Liver (tissue), 3 donors: ENCODE measurements at regions not wholly inside any gene's neighbourhood (a gene's known extent, or its start where the extent isn't known, plus 50 kb on each side); places are given as distances from the start of the nearest gene placed in this dataset.

Experiments used
- FOXA1 ChIP-seq: IDR thresholded peaks from 2 replicates; pipeline ENCODE4 v1.6.1; 2016; ENCODE audit warnings: antibody characterized with exemption
- FOXA2 ChIP-seq: IDR thresholded peaks from 2 replicates; pipeline ENCODE4 v1.6.1; 2016; ENCODE audit warnings: antibody characterized with exemption
- HNF4A ChIP-seq, 2 donors: conservative IDR thresholded peaks; 2 replicates each; pipeline ENCODE4 v1.6.1; 2016; ENCODE audit warnings: antibody characterized with exemption in 2 of 2, mild to moderate bottlenecking in 2 of 2
- HNF4G ChIP-seq: IDR thresholded peaks from 2 replicates; pipeline ENCODE4 v1.6.1; 2016; ENCODE audit warnings: antibody characterized with exemption
- RAD21 ChIP-seq, 2 donors: IDR thresholded peaks; 2 replicates each; pipeline ENCODE4 v1.6.1; 2016; ENCODE audit warnings: antibody characterized with exemption in 2 of 2, mild to moderate bottlenecking in 2 of 2
- RXRA ChIP-seq, 2 donors: IDR thresholded peaks; 2 replicates each; pipeline ENCODE4 v1.6.1; 2017 to 2018; ENCODE audit warnings: antibody characterized with exemption in 2 of 2, mild to moderate bottlenecking in 1 of 2
- SP1 ChIP-seq: IDR thresholded peaks from 2 replicates; pipeline ENCODE4 v1.6.1; 2018; ENCODE audit warnings: antibody characterized with exemption, mild to moderate bottlenecking
- TAF1 ChIP-seq: conservative IDR thresholded peaks from 2 replicates; pipeline ENCODE4 v1.6.1; 2016; ENCODE audit warnings: antibody characterized with exemption, mild to moderate bottlenecking
- YY1 ChIP-seq: IDR thresholded peaks from 2 replicates; pipeline ENCODE4 v1.6.1; 2016; ENCODE audit warnings: antibody characterized with exemption, mild to moderate bottlenecking
- TF ChIP-seq, protein P1 (sequence below): fragments of 150-350 bp; IDR thresholded peaks from 2 replicates; pipeline ENCODE4 v1.5.1; 2017; ENCODE audit warnings: improper control_type of control experiment, low read depth, low read length; ENCODE audit not compliant: missing input control
- TF ChIP-seq, protein P2 (sequence below): IDR thresholded peaks from 2 replicates; pipeline ENCODE4 v1.6.1; 2016; ENCODE audit warnings: antibody characterized with exemption
- TF ChIP-seq, protein P3 (sequence below): IDR thresholded peaks from 2 replicates; pipeline ENCODE4 v1.6.1; 2016; ENCODE audit warnings: antibody characterized with exemption
- TF ChIP-seq, protein P4 (sequence below): IDR thresholded peaks from 2 replicates; pipeline ENCODE4 v1.6.1; 2016; ENCODE audit warnings: antibody characterized with exemption
- TF ChIP-seq, protein P5 (sequence below): IDR thresholded peaks from 2 replicates; pipeline ENCODE4 v1.6.1; 2016; ENCODE audit warnings: antibody characterized with exemption, mild to moderate bottlenecking
- donor health status: healthy.
- donor health status: healthy.

DNA sequence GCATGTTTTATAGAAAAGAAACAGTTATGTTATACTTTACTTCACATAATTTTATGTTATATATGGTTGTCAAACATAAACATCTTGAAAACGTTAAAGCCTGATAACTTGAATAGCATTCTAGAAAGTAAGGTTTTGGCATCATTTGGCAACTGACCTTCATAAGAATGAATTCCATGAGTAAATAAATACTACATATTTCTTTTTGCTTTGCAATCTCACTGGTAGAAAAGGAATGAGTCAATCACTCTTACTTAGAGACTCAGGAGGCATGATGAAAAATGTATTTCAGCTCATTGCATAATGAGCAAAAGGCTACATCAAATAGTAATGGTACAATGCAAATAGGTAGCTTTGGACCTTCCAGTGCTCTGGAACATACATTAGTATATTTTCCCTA lies 1381.9 kb downstream of the EFNB2 start:
- TF ChIP-seq RXRA (IDR thresholded peaks at IDR 0.05) (no peak), TAF1 (no peak), HNF4G (no peak), FOXA1 (no peak), YY1 (no peak), FOXA2 (no peak), HNF4A (conservative IDR thresholded peaks at IDR 0.05) (no peak), RAD21 (IDR thresholded peaks at IDR 0.05) (no peak), SP1 (no peak)
- TF ChIP-seq, protein P1, sequence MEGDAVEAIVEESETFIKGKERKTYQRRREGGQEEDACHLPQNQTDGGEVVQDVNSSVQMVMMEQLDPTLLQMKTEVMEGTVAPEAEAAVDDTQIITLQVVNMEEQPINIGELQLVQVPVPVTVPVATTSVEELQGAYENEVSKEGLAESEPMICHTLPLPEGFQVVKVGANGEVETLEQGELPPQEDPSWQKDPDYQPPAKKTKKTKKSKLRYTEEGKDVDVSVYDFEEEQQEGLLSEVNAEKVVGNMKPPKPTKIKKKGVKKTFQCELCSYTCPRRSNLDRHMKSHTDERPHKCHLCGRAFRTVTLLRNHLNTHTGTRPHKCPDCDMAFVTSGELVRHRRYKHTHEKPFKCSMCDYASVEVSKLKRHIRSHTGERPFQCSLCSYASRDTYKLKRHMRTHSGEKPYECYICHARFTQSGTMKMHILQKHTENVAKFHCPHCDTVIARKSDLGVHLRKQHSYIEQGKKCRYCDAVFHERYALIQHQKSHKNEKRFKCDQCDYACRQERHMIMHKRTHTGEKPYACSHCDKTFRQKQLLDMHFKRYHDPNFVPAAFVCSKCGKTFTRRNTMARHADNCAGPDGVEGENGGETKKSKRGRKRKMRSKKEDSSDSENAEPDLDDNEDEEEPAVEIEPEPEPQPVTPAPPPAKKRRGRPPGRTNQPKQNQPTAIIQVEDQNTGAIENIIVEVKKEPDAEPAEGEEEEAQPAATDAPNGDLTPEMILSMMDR = no peak
- TF ChIP-seq, protein P2, sequence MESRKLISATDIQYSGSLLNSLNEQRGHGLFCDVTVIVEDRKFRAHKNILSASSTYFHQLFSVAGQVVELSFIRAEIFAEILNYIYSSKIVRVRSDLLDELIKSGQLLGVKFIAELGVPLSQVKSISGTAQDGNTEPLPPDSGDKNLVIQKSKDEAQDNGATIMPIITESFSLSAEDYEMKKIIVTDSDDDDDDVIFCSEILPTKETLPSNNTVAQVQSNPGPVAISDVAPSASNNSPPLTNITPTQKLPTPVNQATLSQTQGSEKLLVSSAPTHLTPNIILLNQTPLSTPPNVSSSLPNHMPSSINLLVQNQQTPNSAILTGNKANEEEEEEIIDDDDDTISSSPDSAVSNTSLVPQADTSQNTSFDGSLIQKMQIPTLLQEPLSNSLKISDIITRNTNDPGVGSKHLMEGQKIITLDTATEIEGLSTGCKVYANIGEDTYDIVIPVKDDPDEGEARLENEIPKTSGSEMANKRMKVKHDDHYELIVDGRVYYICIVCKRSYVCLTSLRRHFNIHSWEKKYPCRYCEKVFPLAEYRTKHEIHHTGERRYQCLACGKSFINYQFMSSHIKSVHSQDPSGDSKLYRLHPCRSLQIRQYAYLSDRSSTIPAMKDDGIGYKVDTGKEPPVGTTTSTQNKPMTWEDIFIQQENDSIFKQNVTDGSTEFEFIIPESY = no peak
- TF ChIP-seq, protein P3, sequence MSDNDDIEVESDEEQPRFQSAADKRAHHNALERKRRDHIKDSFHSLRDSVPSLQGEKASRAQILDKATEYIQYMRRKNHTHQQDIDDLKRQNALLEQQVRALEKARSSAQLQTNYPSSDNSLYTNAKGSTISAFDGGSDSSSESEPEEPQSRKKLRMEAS = no peak
- TF ChIP-seq, protein P4, sequence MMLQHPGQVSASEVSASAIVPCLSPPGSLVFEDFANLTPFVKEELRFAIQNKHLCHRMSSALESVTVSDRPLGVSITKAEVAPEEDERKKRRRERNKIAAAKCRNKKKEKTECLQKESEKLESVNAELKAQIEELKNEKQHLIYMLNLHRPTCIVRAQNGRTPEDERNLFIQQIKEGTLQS = no peak
- TF ChIP-seq, protein P5, sequence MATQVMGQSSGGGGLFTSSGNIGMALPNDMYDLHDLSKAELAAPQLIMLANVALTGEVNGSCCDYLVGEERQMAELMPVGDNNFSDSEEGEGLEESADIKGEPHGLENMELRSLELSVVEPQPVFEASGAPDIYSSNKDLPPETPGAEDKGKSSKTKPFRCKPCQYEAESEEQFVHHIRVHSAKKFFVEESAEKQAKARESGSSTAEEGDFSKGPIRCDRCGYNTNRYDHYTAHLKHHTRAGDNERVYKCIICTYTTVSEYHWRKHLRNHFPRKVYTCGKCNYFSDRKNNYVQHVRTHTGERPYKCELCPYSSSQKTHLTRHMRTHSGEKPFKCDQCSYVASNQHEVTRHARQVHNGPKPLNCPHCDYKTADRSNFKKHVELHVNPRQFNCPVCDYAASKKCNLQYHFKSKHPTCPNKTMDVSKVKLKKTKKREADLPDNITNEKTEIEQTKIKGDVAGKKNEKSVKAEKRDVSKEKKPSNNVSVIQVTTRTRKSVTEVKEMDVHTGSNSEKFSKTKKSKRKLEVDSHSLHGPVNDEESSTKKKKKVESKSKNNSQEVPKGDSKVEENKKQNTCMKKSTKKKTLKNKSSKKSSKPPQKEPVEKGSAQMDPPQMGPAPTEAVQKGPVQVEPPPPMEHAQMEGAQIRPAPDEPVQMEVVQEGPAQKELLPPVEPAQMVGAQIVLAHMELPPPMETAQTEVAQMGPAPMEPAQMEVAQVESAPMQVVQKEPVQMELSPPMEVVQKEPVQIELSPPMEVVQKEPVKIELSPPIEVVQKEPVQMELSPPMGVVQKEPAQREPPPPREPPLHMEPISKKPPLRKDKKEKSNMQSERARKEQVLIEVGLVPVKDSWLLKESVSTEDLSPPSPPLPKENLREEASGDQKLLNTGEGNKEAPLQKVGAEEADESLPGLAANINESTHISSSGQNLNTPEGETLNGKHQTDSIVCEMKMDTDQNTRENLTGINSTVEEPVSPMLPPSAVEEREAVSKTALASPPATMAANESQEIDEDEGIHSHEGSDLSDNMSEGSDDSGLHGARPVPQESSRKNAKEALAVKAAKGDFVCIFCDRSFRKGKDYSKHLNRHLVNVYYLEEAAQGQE = no peak
